Ascending aorta (tissue), 2 donors: ENCODE measurements at regions not wholly inside any gene's neighbourhood (a gene's known extent, or its start where the extent isn't known, plus 50 kb on each side); places are given as distances from the start of the nearest gene placed in this dataset.

Experiments
- DNase-seq, 2 donors: peaks; one replicate each; pipeline ENCODE4 v3.0.0-alpha.2; 2019; ENCODE audit warnings: low spot score in 2 of 2
- H3K27ac ChIP-seq, 2 donors: fragments of 200-600 bp; sonication (generic); one replicate each; pipeline ENCODE4 v1.5.1; 2016 to 2017; ENCODE audit warnings: mild to moderate bottlenecking in 1 of 2
- H3K27me3 ChIP-seq: fragments of 200-600 bp; sonication (generic); one replicate; pipeline ENCODE4 v1.5.1; 2017
- H3K36me3 ChIP-seq, 2 donors: fragments of 200-600 bp; sonication (generic); one replicate each; pipeline ENCODE4 v1.5.1; 2016
- H3K4me1 ChIP-seq, 2 donors: fragments of 200-600 bp; sonication (generic); one replicate each; pipeline ENCODE4 v1.5.1; 2016 to 2017; ENCODE audit warnings: mild to moderate bottlenecking in 1 of 2
- H3K4me3 ChIP-seq, 2 donors: fragments of 200-600 bp; sonication (generic); one replicate each; pipeline ENCODE4 v1.5.1; 2016 to 2017; ENCODE audit warnings: mild to moderate bottlenecking in 1 of 2
- H3K9me3 ChIP-seq, 2 donors: fragments of 200-600 bp; sonication (generic); one replicate each; pipeline ENCODE4 v1.5.1; 2016
- CTCF ChIP-seq, 3 experiments: fragments of 200-600 bp in 2 of 3; fragments of 450-650 bp in 1 of 3; sonication (generic) in 2 of 3; IDR thresholded peaks; one replicate each; pipeline ENCODE4 v1.5.1; 2016 to 2019; ENCODE audit warnings: antibody characterized with exemption in 3 of 3, mild to moderate bottlenecking in 1 of 3, moderate library complexity in 1 of 3
- intact Hi-C: fragments of 100-400 bp; cut with DNase I; formaldehyde crosslinking; loops from one replicate; pipeline ENCODE4 v1.15.1; 2023

DNA sequence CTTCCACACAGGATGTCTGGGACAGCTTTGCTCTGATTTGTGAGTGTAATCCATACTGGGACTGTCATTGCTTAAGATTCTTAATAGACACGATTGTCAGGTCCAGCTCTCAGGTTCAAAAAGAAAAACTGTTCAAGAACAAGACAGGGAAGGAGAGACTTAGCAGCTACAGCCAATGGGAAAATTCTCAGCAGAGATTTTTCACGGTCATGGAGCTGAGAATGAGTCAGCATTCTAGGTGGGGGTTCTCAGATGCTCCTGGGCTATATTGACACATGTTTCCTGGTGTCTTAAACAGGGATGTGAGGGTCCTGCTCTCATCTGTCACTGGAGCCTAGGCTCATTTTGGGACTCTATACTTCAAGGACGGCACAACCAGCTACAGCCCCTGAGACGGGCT lies 318.3 kb downstream of the RRAGC start:
- Histone ChIP-seq H3K27me3 (no peaks in the 10 kb centered on the region), H3K27ac (no peak overlapping the region), H3K36me3 (no peaks in the 10 kb centered on the region), H3K9me3 (no peaks in the 10 kb centered on the region), H3K4me1 (no peaks in the 10 kb centered on the region), H3K4me3 (no peak overlapping the region)
- TF ChIP-seq CTCF (IDR thresholded peaks at IDR 0.05) = no peak
- intact Hi-C loops = no loop called here
- no peak for DNase-seq

- intact Hi-C loops = no loop called here
- Histone ChIP-seq H3K4me3 (no peak overlapping the region), H3K36me3 (no peaks in the 10 kb centered on the region), H3K27ac (no peak overlapping the region), H3K4me1 (no peaks in the 10 kb centered on the region), H3K9me3 (no peaks in the 10 kb centered on the region), H3K27me3 (no peaks in the 10 kb centered on the region)
- TF ChIP-seq CTCF (IDR thresholded peaks at IDR 0.05) = no peak
- DNase-seq = no peak
Measured at GRCh38 chr1:38539931-38540330, 319.6 kb downstream of the RRAGC start.

- Histone ChIP-seq H3K9me3 (no peaks in the 10 kb centered on the region), H3K36me3 (no peaks in the 10 kb centered on the region), H3K4me3 (no peak overlapping the region), H3K27ac (no peak overlapping the region), H3K27me3 (no peaks in the 10 kb centered on the region), H3K4me1 (no peaks in the 10 kb centered on the region)
- DNase-seq = no peak
- no peak for TF ChIP-seq CTCF (IDR thresholded peaks at IDR 0.05)
- intact Hi-C loops = no loop called here
Measured at GRCh38 chr1:38538834-38539233, 320.7 kb downstream of the RRAGC start.

- H3K36me3 ChIP-seq = no peaks in the 10 kb centered on the region
- no peak overlapping the region for H3K4me3 ChIP-seq
- H3K9me3 ChIP-seq = no peaks in the 10 kb centered on the region
- no peak for DNase-seq
- intact Hi-C loops = no loop called here
- no peak overlapping the region for H3K27ac ChIP-seq
- no peaks in the 10 kb centered on the region for H3K27me3 ChIP-seq
- H3K4me1 ChIP-seq = no peaks in the 10 kb centered on the region
- TF ChIP-seq CTCF (IDR thresholded peaks at IDR 0.05) = no peak
Measured at GRCh38 chr1:38536089-38536488, 323.5 kb downstream of the RRAGC start.

GRCh38 chr1:38534473-38534823 lies 325.1 kb downstream of the RRAGC start:
- no peak for TF ChIP-seq CTCF (IDR thresholded peaks at IDR 0.05)
- no peak for DNase-seq
- H3K27ac ChIP-seq = no peak overlapping the region
- no peaks in the 10 kb centered on the region for H3K4me1 ChIP-seq
- H3K4me3 ChIP-seq = no peak overlapping the region
- H3K27me3 ChIP-seq = no peaks in the 10 kb centered on the region
- intact Hi-C loops = no loop called here
- no peaks in the 10 kb centered on the region for H3K36me3 ChIP-seq
- H3K9me3 ChIP-seq = no peaks in the 10 kb centered on the region

GRCh38 chr1:38533772-38534472 lies 325.6 kb downstream of the RRAGC start:
- no peaks in the 10 kb centered on the region for H3K36me3 ChIP-seq
- intact Hi-C loops = no loop called here
- no peaks in the 10 kb centered on the region for H3K9me3 ChIP-seq
- DNase-seq = no peak
- no peak overlapping the region for H3K27ac ChIP-seq
- no peaks in the 10 kb centered on the region for H3K4me1 ChIP-seq
- no peaks in the 10 kb centered on the region for H3K27me3 ChIP-seq
- no peak for TF ChIP-seq CTCF (IDR thresholded peaks at IDR 0.05)
- H3K4me3 ChIP-seq = no peak overlapping the region
